Amygdala (tissue), 56 donors: ENCODE measurements at regions not wholly inside any gene's neighbourhood (a gene's known extent, or its start where the extent isn't known, plus 50 kb on each side); places are given as distances from the start of the nearest gene placed in this dataset.

Experiments
- DNase-seq, 56 donors: peaks; one replicate each; lab custom pipeline; 2025; lab: John Stamatoyannopoulos, UW

DNA sequence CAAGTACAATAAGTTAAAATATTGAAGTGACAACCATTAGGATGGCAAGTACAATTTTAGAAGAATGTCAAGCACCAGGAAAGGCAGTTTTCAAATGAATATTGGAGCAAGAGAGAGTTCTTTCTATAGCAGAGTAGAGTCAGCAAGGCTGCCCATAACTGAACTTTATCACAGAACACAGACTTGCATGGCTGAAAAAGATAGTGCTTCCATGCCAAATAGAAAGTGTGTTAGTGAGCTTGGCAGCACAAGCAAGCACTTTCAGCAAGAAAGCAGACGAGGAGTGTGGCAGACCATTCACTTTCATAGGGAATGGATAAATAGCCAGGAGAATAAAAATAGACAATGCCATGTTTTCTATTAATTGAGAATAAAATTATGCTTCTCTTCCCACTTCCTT is 647.0 kb upstream of the MGAT4C start:
- DNase-seq, result peak in 1 of 56 donors; percentile 0

GRCh38 chr12:86860776-86861175 is 604.6 kb upstream of the MGAT4C start:
- DNase-seq, result peak in 5 of 56 donors; percentile 1 to 11 (median 3)

GRCh38 chr12:86852451-86852850 is 596.3 kb upstream of the MGAT4C start:
- no peak for DNase-seq

DNA sequence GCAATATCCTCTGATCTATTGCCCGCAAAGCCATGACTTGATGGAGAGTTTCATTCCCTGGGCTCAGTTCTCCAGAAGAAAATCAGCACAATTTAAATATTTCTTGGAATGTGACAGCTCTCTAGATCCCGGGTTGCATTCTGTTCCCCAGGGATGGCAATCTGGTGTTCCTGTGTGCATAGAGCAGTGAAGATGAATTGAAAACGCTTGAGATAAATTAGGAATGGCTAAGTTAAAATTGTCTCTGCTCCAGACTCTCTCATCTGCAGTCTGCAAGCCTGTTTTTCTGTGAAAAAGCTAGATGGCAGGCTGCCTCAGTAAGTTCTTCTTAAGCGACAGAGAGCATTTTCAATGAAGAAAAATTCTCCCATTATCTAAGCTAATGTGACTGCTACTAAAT is 582.5 kb upstream of the MGAT4C start:
- peak in 18 of 56 donors; percentile 0 to 33 (median 10) for DNase-seq

GRCh38 chr12:86838260-86838659 is 582.1 kb upstream of the MGAT4C start:
- DNase-seq, result no peak

- DNase-seq, result peak in 1 of 56 donors; percentile 1
These were observed 581.1 kb upstream of the MGAT4C start for GRCh38 chr12:86837246-86837645.

DNA sequence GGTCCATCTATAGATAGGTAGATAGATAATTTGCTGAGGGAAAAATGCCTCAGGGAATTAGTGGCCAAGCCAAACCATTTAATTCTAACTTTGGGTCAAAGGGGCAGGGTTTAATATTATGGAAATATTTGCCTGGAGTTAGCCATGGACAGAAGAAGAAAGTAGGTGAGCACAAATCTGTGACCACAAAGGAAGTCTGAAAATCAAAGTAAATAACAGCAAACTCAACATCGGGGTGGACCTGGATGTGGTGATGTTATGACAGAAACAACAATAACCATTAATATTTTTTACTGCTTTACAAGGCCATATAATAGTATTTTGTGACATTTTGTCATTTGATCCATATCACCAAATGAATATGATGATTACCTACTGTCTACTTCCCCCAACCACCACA is 578.0 kb upstream of the MGAT4C start:
- DNase-seq, result no peak

GRCh38 chr12:86827409-86827808 is 571.2 kb upstream of the MGAT4C start:
- no peak for DNase-seq

DNA sequence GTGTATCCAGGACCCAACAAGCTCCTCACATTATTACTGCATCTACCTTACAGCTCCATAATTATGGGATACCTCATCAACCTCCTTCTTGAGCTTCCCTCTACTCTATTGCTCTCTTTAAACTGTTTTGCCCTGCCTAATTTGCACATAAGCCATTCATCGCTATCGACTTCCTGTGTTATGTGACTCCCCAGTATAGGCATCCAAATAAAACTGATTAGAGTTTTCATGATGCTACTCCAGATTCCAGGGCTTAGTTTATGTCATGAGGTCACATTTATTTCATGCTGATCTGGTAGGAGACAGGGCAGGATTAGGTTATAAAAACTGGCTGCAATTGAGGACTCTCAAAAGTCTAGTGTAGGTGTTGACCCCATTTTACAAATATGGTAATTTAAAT is 569.9 kb upstream of the MGAT4C start:
- DNase-seq, result no peak

GRCh38 chr12:86801439-86801838 is 545.2 kb upstream of the MGAT4C start:
- no peak for DNase-seq

DNA sequence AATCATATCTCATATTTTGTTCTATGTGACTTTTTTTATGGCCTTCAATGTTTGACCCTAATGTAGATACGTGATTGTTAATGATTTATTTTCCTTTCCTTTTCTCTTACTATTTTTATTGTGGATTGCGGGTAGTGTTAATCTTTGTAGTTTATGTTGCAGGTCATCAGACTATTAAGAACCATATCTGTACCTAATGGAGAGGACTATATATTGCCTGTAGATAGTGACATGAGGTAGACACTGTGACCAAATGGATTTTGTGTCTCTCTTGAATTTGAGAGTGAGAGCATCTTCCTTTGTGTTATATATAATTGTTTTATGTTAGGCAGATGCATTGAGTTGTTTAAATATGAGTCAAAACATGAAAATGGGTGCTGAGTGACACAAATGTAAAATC is 543.4 kb upstream of the MGAT4C start:
- DNase-seq, result no peak

GRCh38 chr12:86796550-86796949 is 540.4 kb upstream of the MGAT4C start:
- no peak for DNase-seq

DNA sequence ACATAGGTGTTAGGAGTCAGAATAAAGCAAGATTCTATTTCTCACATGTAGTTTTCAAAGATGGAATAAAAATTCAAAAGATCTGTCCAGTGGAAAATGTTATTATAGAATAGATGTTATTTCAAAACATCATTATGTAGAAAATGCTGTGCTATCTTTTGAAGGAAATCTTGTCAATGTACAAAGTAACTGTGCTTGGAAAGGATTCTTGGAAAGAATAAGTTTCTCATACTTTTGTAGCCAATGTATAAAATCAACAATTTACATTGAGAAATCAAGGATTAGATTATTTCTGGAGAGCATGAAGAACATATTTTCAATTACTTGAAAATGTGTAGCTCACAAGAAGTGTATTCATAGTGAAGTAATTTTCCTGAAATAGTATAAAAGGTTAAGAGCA is 532.5 kb upstream of the MGAT4C start:
- no peak for DNase-seq

GRCh38 chr12:86787419-86787818 is 531.2 kb upstream of the MGAT4C start:
- DNase-seq, result no peak

DNA sequence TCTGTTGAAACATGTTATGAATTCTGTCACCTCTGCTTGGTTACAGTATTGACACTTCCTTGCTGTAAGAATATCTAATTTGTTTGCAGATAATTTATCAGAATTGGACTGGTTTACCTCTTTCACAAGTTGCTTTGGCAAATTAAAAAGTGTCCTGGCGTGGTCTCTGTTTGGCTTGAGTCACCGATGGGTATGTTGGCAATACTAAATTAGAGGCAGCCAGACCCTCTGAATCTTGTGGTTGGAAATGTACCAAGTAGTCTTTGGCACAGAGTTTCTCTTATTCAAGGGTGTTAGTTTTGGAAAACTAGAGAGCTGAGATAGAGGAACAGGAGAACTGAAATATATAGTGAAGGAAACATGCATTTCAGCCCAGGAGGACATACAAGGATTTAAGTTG is 521.1 kb upstream of the MGAT4C start:
- peak in 1 of 56 donors; percentile 4 for DNase-seq

GRCh38 chr12:86774841-86775388 is 518.7 kb upstream of the MGAT4C start:
- DNase-seq, result no peak

GRCh38 chr12:86772696-86773095 is 516.5 kb upstream of the MGAT4C start:
- no peak for DNase-seq

DNA sequence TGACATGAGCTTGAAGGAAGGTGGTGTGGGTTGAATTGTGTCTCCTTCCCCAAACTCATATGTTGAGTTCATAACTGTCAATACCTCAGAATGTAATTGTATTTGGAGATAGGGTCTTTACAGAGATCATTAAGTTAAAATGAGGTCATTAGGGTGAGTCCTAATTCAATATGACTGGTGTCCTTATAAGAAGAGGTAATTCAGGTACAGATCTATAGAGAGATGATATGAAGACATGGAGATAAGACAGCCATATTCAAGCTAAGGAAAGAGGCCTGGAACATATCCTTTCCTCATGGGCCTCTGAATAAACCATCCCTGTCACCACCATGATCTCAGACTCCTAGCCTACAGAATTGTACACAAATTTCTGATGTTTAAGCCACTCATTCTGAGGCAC is 514.7 kb upstream of the MGAT4C start:
- DNase-seq, result no peak

DNA sequence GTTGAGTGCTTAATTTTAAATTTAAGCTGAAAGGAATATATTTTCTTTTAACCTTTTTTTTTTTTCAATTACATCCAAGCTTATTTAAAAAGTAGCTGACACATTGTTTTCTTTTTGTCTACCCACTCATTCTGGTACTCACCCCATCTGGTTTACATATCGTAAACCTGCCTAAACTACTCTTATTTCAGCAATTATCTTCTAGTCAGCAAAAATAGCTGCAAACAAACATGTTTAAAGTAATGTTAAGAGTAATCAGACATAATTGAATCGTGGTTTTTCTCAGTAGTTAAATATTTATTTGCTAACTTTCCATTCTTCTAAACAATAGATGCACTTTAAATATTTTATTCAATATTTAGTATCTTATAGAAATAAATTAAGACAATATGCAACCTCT is 492.7 kb upstream of the MGAT4C start:
- no peak for DNase-seq

DNA sequence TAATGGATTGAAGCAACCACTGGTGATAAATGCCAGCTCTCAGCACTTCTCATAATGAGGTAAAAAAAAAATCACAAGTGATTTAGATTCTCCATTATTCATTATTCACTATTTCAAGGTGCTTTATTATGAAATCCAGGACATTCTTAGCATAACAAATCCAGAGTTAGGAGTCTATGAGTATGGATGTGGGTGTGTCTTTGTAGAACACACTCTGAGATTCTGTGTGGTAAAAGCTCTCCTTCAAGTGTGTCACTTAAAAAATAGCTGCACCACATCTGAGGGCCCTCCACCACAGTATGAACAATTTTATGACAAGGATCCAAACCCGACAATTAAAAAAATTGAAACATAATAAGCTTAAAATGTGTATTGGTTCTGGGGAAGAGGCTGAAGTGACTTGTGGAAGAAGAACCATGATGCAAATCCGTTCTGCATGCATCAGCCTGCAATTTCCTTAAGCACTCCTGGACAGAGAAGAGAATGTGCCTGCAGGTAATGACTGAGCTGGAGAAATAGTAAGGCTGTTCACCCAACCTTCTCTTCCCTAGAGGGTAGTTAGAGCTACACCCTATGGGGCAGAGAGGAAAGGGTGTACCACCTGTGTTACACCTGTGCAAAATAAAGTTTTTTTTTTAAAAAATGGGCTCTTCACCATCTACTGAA is 488.5 kb upstream of the MGAT4C start:
- DNase-seq, result no peak

DNA sequence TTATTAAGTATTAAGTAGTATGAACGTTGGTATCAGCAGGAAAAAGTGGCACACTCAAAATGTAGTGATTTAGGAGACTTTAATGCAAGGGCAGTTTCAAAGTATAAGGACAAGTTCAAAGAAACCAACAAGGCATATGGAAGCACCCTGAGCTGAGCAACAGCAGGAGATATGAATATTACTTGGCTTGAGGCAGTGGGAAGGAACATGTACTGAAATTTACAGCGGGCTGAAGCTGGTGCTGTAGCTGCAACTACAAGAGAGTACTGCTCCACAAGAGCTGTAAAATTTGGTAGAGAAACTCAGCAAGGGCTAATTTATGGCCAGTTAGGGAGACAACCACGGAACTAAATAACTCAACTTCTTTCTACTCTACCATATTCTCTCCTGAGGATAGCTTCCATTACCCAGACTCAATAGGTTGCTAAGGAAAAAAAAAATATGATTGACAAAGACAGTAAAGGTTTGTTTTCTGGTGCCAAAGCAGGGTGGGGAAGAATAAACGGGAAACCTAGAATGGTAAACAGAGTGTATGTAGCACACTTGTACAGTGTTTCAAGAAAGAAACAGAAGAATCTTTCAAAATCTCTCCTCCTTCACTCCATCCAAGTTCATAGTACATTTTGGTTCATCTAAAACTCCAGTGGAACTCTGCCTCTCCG is 487.8 kb upstream of the MGAT4C start:
- DNase-seq, result no peak

GRCh38 chr12:86741531-86741930 is 485.3 kb upstream of the MGAT4C start:
- DNase-seq, result no peak
